ENCODE measurements at regions not wholly inside any gene's neighbourhood (a gene's known extent, or its start where the extent isn't known, plus 50 kb on each side); places are given as distances from the start of the nearest gene placed in this dataset.

DNA sequence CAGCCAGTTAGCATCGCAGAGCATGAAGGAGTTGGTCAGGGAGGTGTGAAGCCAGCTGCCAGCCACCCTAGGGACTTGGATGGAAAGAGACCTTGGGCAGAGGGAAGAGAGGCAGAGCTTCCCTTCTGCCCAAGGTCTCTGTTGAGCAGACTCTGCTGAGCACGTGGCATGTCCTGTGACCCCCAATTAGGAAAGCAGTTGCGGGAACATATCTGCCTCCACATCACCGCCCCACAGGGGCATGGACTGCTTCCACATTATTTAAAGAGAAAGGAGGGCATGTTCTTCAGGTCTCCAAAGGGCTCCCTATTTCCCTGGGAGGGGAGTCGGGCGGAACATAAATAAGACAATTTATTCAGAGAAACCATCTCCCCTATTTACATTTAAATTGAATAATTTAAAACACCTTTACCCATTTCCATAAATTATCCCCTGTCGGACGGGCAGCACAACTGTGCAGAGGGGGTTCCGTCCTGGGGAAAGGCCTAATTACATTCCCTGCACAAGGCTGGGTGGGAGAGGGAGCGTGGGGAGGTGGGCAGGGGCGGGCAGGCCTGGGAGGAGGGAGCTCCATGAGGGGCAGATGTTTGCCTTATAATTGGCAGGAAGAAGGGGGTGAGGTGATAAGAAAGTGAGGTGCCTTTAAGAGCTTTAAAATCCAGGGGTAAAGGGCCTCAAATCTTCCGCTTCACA lies 88.8 kb upstream of the THY1 start:
- H3K4me1 Mint-ChIP-seq: peaks cover 5% of the 10 kb centered on the region
- H3K36me3 Mint-ChIP-seq (ENCODE audit: low read depth): no peaks in the 10 kb centered on the region
- H3K4me3 Mint-ChIP-seq: no peak overlapping the region
- POLR2A ChIA-PET: no interaction called here
- CTCF ChIA-PET: interaction anchor here (1.0 kb wide), 1 partner anchor 10 kb away, joined by 4 read pairs; no protein-coding TSS in a partner anchor
- no peak overlapping the region for H3K27ac Mint-ChIP-seq
- no peak for DNase-seq
- peaks cover 2% of the 10 kb centered on the region for H3K27me3 Mint-ChIP-seq
- H3K9me3 Mint-ChIP-seq: no peaks in the 10 kb centered on the region

DNA sequence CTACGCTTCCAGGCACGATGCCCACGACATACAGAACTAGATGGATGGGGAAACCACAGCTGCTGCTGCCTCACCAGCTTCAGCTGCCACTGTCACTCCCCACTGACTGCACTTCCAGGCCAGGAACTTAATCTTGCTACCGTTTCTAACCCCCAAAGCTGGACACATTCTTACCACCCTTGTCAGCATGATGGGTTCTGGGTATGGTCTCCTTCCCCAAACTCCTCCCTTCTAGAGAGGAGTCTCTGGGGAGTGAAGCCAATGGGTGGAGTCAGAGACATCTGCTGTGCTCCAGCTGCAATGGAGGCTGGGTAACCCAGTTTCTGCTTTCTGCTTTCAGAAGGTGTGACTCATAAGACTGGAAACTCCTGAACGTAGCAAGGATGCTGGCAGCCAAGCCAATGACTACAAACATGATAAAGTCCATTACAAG lies 87.0 kb upstream of the THY1 start:
- ChIA-PET CTCF (interaction anchor here (1.6 kb wide), 1 partner anchor 9 kb away, joined by 4 read pairs; no protein-coding TSS in a partner anchor), POLR2A (no interaction called here)
- Mint-ChIP-seq H3K36me3 (ENCODE audit: low read depth) (no peaks in the 10 kb centered on the region), H3K9me3 (no peaks in the 10 kb centered on the region), H3K4me3 (no peak overlapping the region), H3K4me1 (peaks cover 5% of the 10 kb centered on the region), H3K27me3 (peaks cover 2% of the 10 kb centered on the region), H3K27ac (no peak overlapping the region)
- DNase-seq: no peak

DNA sequence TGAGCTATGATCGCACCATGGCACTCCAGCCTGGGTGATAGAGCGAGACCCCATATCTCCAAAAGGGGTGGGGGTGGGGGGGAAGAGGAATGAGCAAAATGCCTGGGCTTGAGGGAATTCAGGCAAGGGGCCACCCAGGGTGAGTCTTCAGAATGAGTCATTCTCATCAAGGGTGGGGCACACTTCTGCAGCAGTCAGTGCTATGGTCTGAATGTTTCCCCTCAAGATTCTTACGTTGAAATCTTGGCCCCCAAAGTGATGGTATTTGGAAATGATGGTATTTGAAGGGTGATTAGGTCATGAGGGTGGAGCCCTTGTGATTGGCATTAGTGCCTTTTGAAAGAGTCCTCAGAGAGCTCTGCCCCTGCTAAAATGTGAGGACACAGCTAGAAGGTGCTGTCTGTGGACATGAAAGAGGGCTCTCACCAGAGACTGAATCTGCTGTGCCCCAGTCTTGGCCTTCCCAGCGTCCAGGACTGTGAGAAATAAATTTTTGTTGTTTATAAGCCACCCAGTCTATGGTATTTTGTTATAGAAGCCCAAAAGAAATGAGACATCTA lies 86.4 kb upstream of the THY1 start:
- H3K9me3 Mint-ChIP-seq: no peaks in the 10 kb centered on the region
- H3K36me3 Mint-ChIP-seq (ENCODE audit: low read depth): no peaks in the 10 kb centered on the region
- ChIA-PET CTCF (interaction anchor here (0.7 to 1.6 kb wide), 2 partner anchors 8 to 29 kb away, joined by 4 read pairs; no protein-coding TSS in a partner anchor), POLR2A (no interaction called here)
- H3K27ac Mint-ChIP-seq: no peak overlapping the region
- no peaks in the 10 kb centered on the region for H3K27me3 Mint-ChIP-seq
- no peak for DNase-seq
- H3K4me1 Mint-ChIP-seq: peaks cover 5% of the 10 kb centered on the region
- no peak overlapping the region for H3K4me3 Mint-ChIP-seq

DNA sequence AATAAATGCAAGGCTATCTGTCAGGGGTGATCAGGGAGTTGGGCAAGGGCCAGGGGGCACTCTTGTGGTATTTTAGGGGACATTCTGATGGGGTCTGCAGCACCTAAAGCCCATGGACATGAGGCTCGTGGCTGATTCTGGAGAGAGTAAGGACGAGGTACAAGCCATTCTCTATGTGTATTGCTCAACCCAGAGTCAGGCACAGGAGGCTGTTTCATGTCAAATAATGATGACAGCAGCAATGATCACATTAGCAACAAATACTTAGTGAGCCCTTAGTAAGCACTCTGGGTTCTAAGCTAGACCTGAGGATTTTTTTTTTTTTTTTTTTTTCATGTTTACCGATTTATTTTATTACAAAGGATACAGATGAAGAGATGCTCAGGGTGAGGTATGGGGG lies 83.5 kb upstream of the THY1 start:
- H3K9me3 Mint-ChIP-seq: no peaks in the 10 kb centered on the region
- POLR2A ChIA-PET: interaction anchor here (0.6 kb wide), 1 partner anchor 145 kb away, joined by 6 read pairs; no protein-coding TSS in a partner anchor
- H3K27ac Mint-ChIP-seq: no peak overlapping the region
- H3K4me3 Mint-ChIP-seq: no peak overlapping the region
- peaks cover 5% of the 10 kb centered on the region for H3K4me1 Mint-ChIP-seq
- no peak for DNase-seq
- H3K27me3 Mint-ChIP-seq: no peaks in the 10 kb centered on the region
- H3K36me3 Mint-ChIP-seq (ENCODE audit: low read depth): no peaks in the 10 kb centered on the region
- CTCF ChIA-PET: interaction anchor here (0.7 kb wide), 1 partner anchor 31 kb away, joined by 4 read pairs; no protein-coding TSS in a partner anchor

DNA sequence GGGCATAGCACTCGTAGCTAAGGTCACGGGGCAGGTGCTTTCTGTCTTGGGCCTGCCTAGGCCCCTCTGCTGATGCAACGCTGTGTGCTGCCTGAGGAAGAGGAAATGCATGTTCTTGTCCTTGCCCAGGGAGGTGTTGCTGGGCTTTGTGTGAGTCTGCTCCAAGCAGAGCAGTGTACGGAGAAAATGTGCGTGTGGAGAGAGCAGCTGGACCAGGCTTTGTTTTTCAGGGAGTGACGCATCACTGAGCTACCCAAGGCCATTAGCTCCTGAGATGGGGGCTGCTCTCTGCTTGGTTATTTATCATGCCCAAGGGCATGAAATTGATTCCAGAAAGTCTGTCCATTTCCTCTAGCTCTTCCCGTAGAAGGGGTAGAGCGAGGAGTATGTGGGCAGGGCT lies 82.9 kb upstream of the THY1 start:
- ChIA-PET CTCF (interaction anchor here (0.7 kb wide), 1 partner anchor 31 kb away, joined by 4 read pairs; no protein-coding TSS in a partner anchor), POLR2A (interaction anchor here (0.6 kb wide), 1 partner anchor 145 kb away, joined by 6 read pairs; no protein-coding TSS in a partner anchor)
- H3K4me3 Mint-ChIP-seq: no peak overlapping the region
- peaks cover 5% of the 10 kb centered on the region for H3K4me1 Mint-ChIP-seq
- no peaks in the 10 kb centered on the region for H3K9me3 Mint-ChIP-seq
- H3K27me3 Mint-ChIP-seq: no peaks in the 10 kb centered on the region
- H3K27ac Mint-ChIP-seq: no peak overlapping the region
- no peak for DNase-seq
- H3K36me3 Mint-ChIP-seq (ENCODE audit: low read depth): no peaks in the 10 kb centered on the region

DNA sequence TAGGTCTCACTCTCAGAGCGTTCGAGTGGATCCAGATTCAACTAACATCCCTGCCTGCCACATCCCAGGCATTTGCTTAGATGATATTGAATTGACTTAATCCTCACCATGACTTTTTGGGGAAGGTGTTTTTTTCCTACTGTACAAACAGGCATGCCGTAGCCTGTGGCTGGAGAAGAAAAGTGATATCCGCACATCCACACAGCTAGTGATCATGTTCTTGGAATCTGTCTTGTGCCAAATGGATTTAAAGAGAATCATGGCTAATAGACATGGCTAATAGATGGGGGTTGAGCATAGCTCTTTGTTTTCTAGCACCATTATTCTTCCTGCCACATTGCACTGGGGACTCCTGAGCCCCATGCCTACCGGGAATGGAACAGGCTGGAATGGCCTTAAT lies 82.1 kb upstream of the THY1 start:
- POLR2A ChIA-PET: no interaction called here
- H3K36me3 Mint-ChIP-seq (ENCODE audit: low read depth): no peaks in the 10 kb centered on the region
- DNase-seq: no peak
- H3K27ac Mint-ChIP-seq: no peak overlapping the region
- peaks cover 5% of the 10 kb centered on the region for H3K4me1 Mint-ChIP-seq
- CTCF ChIA-PET: no interaction called here
- no peak overlapping the region for H3K4me3 Mint-ChIP-seq
- H3K9me3 Mint-ChIP-seq: no peaks in the 10 kb centered on the region
- H3K27me3 Mint-ChIP-seq: no peaks in the 10 kb centered on the region

DNA sequence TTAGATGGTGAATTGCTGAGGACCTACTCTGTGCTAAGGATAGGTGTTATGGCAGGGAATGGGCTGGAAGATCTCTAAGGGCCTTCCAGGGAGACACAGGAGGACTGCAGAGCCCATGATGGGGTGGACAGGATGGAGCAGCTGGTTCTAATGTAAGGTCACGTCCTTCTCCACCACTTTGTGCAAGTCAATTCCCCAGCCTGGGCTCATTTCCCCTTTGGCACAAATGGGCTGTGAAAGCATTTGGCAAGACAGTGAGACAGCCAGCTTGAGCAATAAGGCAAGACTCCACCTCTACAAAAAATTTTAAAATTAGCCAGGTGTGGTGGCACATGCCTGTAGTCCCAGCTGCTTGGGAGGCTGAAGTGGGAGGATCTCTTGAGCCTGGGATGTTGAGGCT lies 81.4 kb upstream of the THY1 start:
- DNase-seq: no peak
- POLR2A ChIA-PET: no interaction called here
- Mint-ChIP-seq H3K36me3 (ENCODE audit: low read depth) (no peaks in the 10 kb centered on the region), H3K27me3 (no peaks in the 10 kb centered on the region), H3K4me3 (no peak overlapping the region), H3K4me1 (no peaks in the 10 kb centered on the region), H3K27ac (no peak overlapping the region), H3K9me3 (no peaks in the 10 kb centered on the region)
- CTCF ChIA-PET: no interaction called here

DNA sequence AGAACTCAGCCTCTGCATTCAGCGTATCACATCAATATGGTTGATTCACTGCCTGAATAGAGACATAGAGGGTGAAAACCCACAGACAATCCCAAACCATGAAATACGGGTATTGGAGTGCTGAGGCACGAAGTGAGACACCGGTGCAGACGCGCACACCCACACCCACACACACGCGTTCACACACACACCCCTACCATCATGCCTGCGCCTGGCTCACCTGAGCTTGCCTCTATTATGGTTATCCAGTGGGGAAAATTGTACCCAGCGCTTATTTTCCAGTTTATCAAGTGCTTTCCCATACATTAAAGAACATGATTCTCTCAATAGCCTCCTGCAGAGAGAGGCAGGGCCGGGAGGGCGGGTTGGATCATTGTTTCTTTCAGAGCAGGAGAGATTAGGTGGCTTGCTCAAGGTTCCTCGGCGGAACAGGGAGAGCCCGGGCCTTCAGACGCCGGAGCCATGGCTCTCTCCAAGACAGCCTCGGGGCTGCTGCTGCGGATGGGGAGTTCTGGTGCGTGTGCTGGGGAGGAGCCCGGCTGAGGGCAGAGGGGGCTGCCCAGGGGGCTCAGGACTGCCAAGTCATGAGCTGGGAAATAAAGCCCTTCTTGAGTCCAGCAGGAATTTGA lies 78.9 kb upstream of the THY1 start:
- POLR2A ChIA-PET: no interaction called here
- H3K4me3 Mint-ChIP-seq: no peak overlapping the region

DNA sequence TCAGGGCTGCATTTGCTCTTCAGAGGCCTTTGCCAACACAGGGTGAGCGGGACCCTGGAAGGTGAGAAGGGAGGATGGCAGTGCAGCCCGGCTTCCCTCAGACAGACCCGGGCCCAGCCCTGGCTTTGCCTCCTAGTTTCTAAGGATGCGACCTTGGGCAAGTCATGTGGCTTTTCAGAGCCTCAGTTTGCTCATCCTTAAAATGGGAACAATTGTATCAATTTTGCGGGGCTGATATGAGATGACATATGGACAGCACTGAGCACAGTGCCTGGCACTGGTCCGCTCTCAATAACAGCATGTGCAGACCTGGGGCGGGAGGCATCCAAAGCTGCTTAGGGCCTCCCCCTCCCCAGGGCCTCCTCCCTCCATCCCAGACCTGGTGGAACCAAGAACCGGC lies 74.7 kb upstream of the THY1 start:
- DNase-seq: no peak
- H3K36me3 Mint-ChIP-seq (ENCODE audit: low read depth): no peaks in the 10 kb centered on the region
- ChIA-PET CTCF (no interaction called here), POLR2A (no interaction called here)
- no peak overlapping the region for H3K4me3 Mint-ChIP-seq
- H3K27me3 Mint-ChIP-seq: peaks cover 3% of the 10 kb centered on the region
- H3K4me1 Mint-ChIP-seq: no peaks in the 10 kb centered on the region
- no peaks in the 10 kb centered on the region for H3K9me3 Mint-ChIP-seq
- no peak overlapping the region for H3K27ac Mint-ChIP-seq

More for the DNA sequence above, 78.9 kb upstream of the THY1 start:
- H3K36me3 Mint-ChIP-seq (ENCODE audit: low read depth): no peaks in the 10 kb centered on the region
- peaks cover 3% of the 10 kb centered on the region for H3K27me3 Mint-ChIP-seq
- no peak overlapping the region for H3K27ac Mint-ChIP-seq
- DNase-seq: no peak
- CTCF ChIA-PET: interaction anchor here (1.6 to 1.8 kb wide), 2 partner anchors 11 to 16 kb away, joined by 3 to 4 read pairs; no protein-coding TSS in a partner anchor
- no peaks in the 10 kb centered on the region for H3K9me3 Mint-ChIP-seq
- no peaks in the 10 kb centered on the region for H3K4me1 Mint-ChIP-seq

DNA sequence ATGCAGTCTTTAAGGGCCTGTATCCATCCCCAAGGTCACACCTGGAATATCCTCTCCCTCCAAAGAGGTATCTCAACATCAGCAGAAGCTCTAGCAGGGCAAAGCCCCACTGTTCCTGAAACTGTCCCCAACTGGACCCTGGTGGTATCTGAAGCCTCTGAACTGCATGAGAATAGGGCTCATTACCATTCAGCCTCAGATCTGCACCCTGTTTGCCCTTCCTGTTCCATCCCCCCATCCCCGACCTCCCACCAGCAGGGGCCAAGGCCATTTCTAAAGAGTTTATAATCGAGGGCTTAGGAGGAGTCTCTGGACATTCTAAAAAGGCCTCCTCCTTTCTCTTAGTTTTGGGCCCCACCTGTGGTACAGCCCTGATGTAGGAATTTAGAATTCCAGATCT lies 74.0 kb upstream of the THY1 start:
- Mint-ChIP-seq H3K27me3 (peaks cover 3% of the 10 kb centered on the region), H3K4me1 (no peaks in the 10 kb centered on the region), H3K36me3 (ENCODE audit: low read depth) (no peaks in the 10 kb centered on the region), H3K27ac (no peak overlapping the region), H3K9me3 (no peaks in the 10 kb centered on the region), H3K4me3 (no peak overlapping the region)
- ChIA-PET CTCF (no interaction called here), POLR2A (no interaction called here)
- no peak for DNase-seq

DNA sequence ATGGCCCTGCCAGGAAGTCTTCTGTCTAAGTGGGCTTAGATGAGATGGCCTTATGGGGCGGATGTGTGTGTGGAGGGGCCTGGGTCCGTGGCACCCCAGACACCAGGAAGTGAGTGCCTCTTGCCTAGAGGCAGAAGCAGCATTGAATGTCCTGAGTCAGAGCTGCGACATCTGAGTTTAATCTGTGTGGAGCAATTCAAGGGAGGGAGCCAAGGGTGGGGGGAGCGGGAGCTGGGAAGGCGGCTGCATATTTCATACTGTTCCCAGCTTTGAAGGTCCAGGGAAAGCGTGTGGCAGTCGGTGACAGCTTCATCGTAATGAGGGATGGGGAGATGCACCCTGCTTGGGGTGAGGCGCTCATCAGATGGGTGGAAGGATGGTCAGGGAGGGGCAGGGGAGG lies 73.5 kb upstream of the THY1 start:
- POLR2A ChIA-PET: no interaction called here
- Mint-ChIP-seq H3K27me3 (peaks cover 3% of the 10 kb centered on the region), H3K4me1 (no peaks in the 10 kb centered on the region), H3K36me3 (ENCODE audit: low read depth) (no peaks in the 10 kb centered on the region), H3K9me3 (no peaks in the 10 kb centered on the region), H3K27ac (no peak overlapping the region), H3K4me3 (no peak overlapping the region)
- CTCF ChIA-PET: interaction anchor here (0.8 kb wide), 1 partner anchor 15 kb away, joined by 3 read pairs; no protein-coding TSS in a partner anchor
- no peak for DNase-seq

DNA sequence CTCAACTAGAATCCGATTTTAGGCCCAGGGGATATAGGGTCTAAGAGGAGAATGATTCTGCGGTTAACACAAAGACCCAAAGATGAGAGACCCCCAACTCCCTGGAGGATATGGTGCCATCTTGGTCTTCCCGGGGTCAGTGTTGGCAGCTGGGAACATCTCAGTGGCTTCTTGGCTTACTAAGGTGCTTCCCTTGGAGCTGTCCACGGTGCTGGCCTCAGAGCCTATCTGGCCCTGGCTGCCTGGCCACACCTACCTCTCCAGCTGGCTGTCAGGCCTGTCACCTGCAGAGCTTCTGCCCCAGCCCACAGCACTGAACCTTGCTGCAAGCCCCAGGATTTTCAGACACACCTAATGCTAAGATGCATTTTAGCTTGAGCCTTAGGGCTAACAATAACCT lies 70.7 kb upstream of the THY1 start:
- Mint-ChIP-seq H3K9me3 (no peaks in the 10 kb centered on the region), H3K4me3 (no peak overlapping the region), H3K36me3 (ENCODE audit: low read depth) (no peaks in the 10 kb centered on the region), H3K27me3 (peaks cover 3% of the 10 kb centered on the region), H3K4me1 (no peaks in the 10 kb centered on the region), H3K27ac (no peak overlapping the region)
- ChIA-PET CTCF (no interaction called here), POLR2A (no interaction called here)
- DNase-seq: peak; percentile 16

DNA sequence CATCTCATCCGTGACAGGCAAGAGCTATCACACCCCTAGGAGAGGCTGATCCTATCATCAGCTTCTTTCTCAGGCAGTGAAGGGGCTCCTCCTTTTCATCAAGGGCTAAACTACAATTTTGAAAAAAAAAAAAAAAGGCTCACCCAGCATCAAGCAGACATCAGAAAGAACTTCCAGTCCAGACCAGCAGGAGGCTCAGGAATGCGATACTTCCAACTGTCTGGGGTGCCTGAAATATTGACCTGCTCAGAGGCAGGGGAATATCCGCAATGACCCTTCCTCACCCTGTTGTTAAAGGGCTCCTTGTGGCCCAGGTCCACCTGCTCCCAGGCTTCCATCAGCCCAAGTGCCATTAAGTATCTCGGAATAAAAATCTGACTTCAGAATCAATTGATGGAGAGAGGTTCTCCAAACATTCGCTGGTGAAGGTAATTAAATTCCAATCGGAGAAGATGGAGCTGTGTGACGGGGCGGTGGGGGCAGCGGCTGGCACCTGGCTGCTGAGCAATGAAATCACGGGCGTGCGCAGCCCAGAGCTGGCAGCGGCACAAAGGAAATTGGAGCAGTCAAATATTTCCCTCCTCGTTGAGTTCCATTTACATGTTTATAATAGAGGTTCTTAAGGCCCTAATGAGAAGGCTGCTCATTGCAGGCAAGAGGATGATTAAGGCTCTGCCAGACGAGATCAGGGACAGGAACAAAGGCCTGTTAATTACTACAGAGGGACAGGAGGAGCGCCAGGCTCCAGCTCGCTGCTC lies 69.0 kb upstream of the THY1 start:
- Mint-ChIP-seq H3K27ac (no peak overlapping the region), H3K27me3 (no peaks in the 10 kb centered on the region), H3K9me3 (no peaks in the 10 kb centered on the region), H3K36me3 (ENCODE audit: low read depth) (no peaks in the 10 kb centered on the region), H3K4me3 (no peak overlapping the region), H3K4me1 (no peaks in the 10 kb centered on the region)
- CTCF ChIA-PET: interaction anchor here (0.6 kb wide), 1 partner anchor 19 kb away, joined by 4 read pairs; no protein-coding TSS in a partner anchor
- POLR2A ChIA-PET: no interaction called here
- no peak for DNase-seq

Measured in activated CD4-positive, alpha-beta T cell treated with anti-CD3 and anti-CD28 coated beads, Interleukin-2, amount 10 ng/mL, durations not matched to agents 7 days and 5 days (primary cell).